ENCODE measurements at regions not wholly inside any gene's neighbourhood (a gene's known extent, or its start where the extent isn't known, plus 50 kb on each side); places are given as distances from the start of the nearest gene placed in this dataset.

DNA sequence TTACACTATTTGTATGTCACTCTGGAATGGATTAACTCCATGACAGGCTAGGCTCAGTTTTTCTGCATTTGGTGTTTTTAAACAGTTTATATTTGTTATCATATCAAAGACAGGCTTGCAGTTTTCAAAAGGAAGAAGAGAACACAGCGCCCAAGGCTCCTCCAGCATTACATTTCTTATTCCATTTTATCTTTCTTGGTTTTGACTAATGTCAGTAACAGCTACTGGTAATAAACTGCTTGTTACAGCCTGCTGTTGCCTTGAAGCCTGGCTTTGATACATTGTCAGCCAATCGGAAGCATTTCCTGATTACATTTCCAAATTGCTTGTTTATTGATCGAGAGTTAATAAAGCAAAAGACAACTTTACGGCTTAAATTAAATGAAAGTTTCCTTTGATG is 166.0 kb upstream of the MDFIC start:
- Histone ChIP-seq H3K4me1 (ENCODE audit: insufficient read depth, low read length) (no peaks in the 10 kb centered on the region), H3K27me3 (ENCODE audit: control insufficient read depth in 1 of 2, insufficient read depth in 2 of 2, low read length in 2 of 2) (no peaks in the 10 kb centered on the region), H3K9ac (ENCODE audit: low read length) (no peak overlapping the region), H3K27ac (ENCODE audit: low read depth, low read length) (no peak overlapping the region), H3K36me3 (ENCODE audit: insufficient read depth, low read length) (no peaks in the 10 kb centered on the region), H3K4me3 (ENCODE audit: low read depth in 1 of 2, low read length in 2 of 2) (no peak overlapping the region), H3K9me3 (ENCODE audit: low read length) (no peaks in the 10 kb centered on the region)

DNA sequence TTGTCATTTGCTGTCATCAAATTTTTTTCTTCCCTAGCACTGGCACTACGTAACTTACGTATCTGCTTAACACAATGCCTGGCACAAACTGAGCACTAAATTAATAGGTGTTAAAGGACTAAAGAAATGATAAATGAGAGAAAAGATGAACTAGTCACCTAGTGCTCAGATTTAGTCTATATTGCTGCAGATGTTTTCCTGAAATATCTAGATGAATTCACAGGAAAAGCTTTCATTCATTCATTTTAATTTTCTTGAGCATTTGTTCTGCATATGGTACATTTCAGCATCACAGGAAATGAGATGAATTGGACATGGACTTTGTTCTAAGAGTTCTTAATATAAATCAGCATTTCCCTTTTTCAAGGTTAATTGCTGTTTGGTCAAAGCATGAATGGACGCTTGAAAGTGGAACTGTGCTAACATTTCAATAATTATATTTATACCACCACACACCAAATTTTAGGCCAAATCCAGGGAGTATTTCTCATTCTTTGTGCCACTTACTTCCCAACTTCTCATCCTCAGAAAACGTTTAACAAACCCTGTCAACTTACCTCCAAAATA is 163.2 kb upstream of the MDFIC start:
- Histone ChIP-seq H3K4me1 (ENCODE audit: insufficient read depth, low read length) (no peaks in the 10 kb centered on the region), H3K27ac (ENCODE audit: low read depth, low read length) (no peak overlapping the region), H3K27me3 (ENCODE audit: control insufficient read depth in 1 of 2, insufficient read depth in 2 of 2, low read length in 2 of 2) (no peaks in the 10 kb centered on the region), H3K9ac (ENCODE audit: low read length) (no peak overlapping the region), H3K36me3 (ENCODE audit: insufficient read depth, low read length) (no peaks in the 10 kb centered on the region), H3K9me3 (ENCODE audit: low read length) (no peaks in the 10 kb centered on the region), H3K4me3 (ENCODE audit: low read depth in 1 of 2, low read length in 2 of 2) (no peak overlapping the region)

DNA sequence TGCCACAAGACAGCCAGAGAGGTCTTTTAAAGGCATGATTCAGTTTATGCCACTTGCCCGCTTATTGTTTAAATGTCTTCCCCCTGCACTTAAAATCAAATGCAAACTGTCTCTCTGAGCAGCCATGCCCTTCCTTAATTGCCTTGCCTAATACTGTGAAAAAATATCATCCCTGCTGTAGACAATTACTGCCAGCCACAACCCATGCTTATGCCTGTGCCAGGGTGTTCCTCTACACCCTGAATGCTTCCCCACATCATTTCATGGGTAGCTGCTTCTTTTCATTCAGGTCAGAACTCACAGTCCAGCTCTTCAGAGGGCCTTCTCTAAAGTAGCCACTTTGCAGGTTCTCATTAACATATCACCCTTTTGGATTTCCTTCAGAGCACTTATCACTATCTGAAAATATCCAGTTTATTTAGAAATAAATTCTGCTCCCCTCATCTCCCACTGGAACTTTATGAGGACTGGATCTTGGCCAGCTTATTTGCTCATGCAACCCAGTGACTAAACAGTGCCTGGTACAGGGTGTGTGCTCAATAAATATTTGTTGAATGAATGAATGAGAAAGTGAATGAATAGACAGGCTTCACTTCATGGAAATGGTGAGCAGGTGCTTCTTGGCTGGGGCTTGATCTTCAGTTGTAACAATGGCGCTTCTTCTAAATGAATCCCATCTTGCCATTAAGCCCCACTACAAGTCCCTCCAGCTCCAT is 162.4 kb upstream of the MDFIC start:
- Histone ChIP-seq H3K9ac (ENCODE audit: low read length) (no peak overlapping the region), H3K36me3 (ENCODE audit: insufficient read depth, low read length) (no peaks in the 10 kb centered on the region), H3K9me3 (ENCODE audit: low read length) (no peaks in the 10 kb centered on the region), H3K27me3 (ENCODE audit: control insufficient read depth in 1 of 2, insufficient read depth in 2 of 2, low read length in 2 of 2) (no peaks in the 10 kb centered on the region), H3K4me1 (ENCODE audit: insufficient read depth, low read length) (no peaks in the 10 kb centered on the region), H3K27ac (ENCODE audit: low read depth, low read length) (no peak overlapping the region), H3K4me3 (ENCODE audit: low read depth in 1 of 2, low read length in 2 of 2) (no peak overlapping the region)

DNA sequence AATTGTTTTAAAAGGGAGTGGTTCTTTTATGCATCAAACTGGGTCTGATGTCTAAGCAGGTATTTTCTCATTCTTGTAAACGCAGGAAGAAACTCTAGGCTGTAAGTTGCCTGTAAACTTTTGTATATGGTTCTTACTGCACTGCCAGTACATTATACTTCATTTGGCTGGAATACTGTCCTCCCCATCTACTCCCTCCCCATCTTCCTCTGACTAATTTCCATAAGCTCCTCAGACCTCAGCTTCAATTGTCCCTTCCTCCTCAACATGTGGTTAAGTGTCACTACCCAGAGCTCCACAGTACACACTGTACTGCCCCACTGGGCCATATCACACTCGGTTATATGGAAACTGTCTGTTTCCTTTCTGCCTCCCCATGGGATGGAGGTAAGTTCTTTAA is 161.4 kb upstream of the MDFIC start:
- H3K27ac ChIP-seq (ENCODE audit: low read depth, low read length): no peak overlapping the region
- no peaks in the 10 kb centered on the region for H3K36me3 ChIP-seq (ENCODE audit: insufficient read depth, low read length)
- H3K4me1 ChIP-seq (ENCODE audit: insufficient read depth, low read length): no peaks in the 10 kb centered on the region
- no peak overlapping the region for H3K9ac ChIP-seq (ENCODE audit: low read length)
- H3K27me3 ChIP-seq (ENCODE audit: control insufficient read depth in 1 of 2, insufficient read depth in 2 of 2, low read length in 2 of 2): no peaks in the 10 kb centered on the region
- no peaks in the 10 kb centered on the region for H3K9me3 ChIP-seq (ENCODE audit: low read length)
- no peak overlapping the region for H3K4me3 ChIP-seq (ENCODE audit: low read depth in 1 of 2, low read length in 2 of 2)

DNA sequence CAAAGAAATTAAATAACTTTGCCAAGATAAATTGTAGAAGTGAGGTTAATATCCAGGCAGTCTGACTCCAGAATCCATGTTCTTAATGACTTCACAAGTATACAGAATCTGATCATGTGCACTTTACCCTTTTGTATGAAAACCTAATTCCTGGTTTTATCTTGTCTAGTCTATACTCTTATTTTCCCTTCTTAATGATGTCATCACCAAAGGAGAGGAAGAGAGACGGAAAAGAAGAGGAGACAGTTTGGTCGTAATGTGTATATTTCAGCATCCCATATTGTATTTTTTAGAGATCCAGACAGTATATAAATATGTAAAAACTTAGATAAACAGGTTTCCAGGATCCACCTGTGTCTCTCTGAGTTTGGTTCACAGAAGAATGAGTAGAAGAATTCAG is 159.9 kb upstream of the MDFIC start:
- Histone ChIP-seq H3K4me1 (ENCODE audit: insufficient read depth, low read length) (no peaks in the 10 kb centered on the region), H3K9me3 (ENCODE audit: low read length) (no peaks in the 10 kb centered on the region), H3K9ac (ENCODE audit: low read length) (no peak overlapping the region), H3K27ac (ENCODE audit: low read depth, low read length) (no peak overlapping the region), H3K4me3 (ENCODE audit: low read depth in 1 of 2, low read length in 2 of 2) (no peak overlapping the region), H3K27me3 (ENCODE audit: control insufficient read depth in 1 of 2, insufficient read depth in 2 of 2, low read length in 2 of 2) (no peaks in the 10 kb centered on the region), H3K36me3 (ENCODE audit: insufficient read depth, low read length) (no peaks in the 10 kb centered on the region)

DNA sequence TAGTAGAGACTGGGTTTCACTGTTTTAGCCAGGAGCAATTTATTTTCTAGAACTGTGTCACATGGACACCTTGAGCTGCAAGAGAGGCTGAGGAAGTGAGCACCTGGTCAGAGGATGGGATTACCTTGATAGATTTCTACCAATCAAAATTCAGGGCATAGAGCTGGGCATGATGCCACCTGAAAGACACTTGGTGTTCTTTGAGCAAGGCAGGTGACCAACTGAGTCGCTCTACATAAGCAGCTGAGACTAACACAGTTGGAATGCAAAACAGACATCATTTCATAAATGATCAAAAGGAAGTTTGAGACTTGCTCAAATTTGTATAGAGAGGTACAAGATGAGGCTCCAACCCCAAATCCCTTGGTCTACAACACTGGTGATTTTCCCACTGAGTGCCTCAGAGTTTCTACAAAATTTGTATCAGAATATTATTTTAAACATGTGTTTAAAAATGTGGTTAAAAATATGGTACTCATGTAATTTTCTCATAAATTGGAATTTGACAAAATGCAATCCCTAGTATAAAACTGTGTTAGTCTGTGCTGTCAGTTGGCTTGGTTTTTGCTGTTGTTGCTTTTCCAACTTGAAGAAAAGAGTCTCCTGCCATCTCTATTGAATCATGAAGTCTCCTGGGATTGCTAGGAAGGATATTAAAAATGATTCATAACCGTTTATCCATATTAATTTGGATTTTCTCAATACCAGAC is 156.4 kb upstream of the MDFIC start:
- no peaks in the 10 kb centered on the region for H3K4me1 ChIP-seq (ENCODE audit: insufficient read depth, low read length)
- no peaks in the 10 kb centered on the region for H3K36me3 ChIP-seq (ENCODE audit: insufficient read depth, low read length)
- no peak overlapping the region for H3K9ac ChIP-seq (ENCODE audit: low read length)
- no peaks in the 10 kb centered on the region for H3K27me3 ChIP-seq (ENCODE audit: control insufficient read depth in 1 of 2, insufficient read depth in 2 of 2, low read length in 2 of 2)
- no peaks in the 10 kb centered on the region for H3K9me3 ChIP-seq (ENCODE audit: low read length)
- no peak overlapping the region for H3K27ac ChIP-seq (ENCODE audit: low read depth, low read length)
- no peak overlapping the region for H3K4me3 ChIP-seq (ENCODE audit: low read depth in 1 of 2, low read length in 2 of 2)

DNA sequence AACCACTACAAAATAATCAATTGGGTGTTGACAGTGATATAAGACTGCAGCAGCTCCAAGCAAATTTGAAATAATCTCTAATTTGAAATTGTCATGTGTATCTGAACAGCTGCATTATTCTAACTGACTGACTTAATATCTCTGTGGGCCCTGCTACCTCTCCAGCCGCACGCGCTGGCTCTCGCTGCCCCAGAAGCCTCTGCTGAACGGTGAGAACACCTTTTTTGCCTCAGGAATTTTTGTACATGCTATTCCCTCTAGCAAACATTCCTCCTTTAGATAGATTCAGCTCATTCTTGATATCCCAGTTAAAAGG is 155.9 kb upstream of the MDFIC start:
- no peak overlapping the region for H3K9ac ChIP-seq (ENCODE audit: low read length)
- no peaks in the 10 kb centered on the region for H3K4me1 ChIP-seq (ENCODE audit: insufficient read depth, low read length)
- H3K4me3 ChIP-seq (ENCODE audit: low read depth in 1 of 2, low read length in 2 of 2): no peak overlapping the region
- no peaks in the 10 kb centered on the region for H3K36me3 ChIP-seq (ENCODE audit: insufficient read depth, low read length)
- no peaks in the 10 kb centered on the region for H3K27me3 ChIP-seq (ENCODE audit: control insufficient read depth in 1 of 2, insufficient read depth in 2 of 2, low read length in 2 of 2)
- no peaks in the 10 kb centered on the region for H3K9me3 ChIP-seq (ENCODE audit: low read length)
- no peak overlapping the region for H3K27ac ChIP-seq (ENCODE audit: low read depth, low read length)

DNA sequence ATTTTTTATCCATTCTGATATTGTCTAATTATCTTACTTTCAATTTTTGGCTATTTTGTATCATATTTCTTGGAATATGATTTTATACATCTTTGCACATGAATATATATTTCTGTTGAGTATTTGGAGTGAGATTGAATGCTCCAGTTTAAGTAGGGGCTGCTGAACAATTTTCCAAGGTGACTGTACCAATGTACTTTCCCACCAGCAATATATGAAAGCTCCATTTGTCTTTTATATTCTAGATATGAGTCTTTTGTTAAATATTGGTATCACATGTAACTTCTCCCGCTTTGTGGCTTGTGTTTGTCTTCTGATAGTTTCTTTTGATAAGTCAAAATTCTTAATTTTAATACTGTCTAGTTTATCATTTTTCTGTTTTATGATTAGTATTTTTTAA is 144.6 kb upstream of the MDFIC start:
- no peaks in the 10 kb centered on the region for H3K36me3 ChIP-seq (ENCODE audit: insufficient read depth, low read length)
- H3K27me3 ChIP-seq (ENCODE audit: control insufficient read depth in 1 of 2, insufficient read depth in 2 of 2, low read length in 2 of 2): no peaks in the 10 kb centered on the region
- H3K9ac ChIP-seq (ENCODE audit: low read length): no peak overlapping the region
- no peaks in the 10 kb centered on the region for H3K9me3 ChIP-seq (ENCODE audit: low read length)
- no peaks in the 10 kb centered on the region for H3K4me1 ChIP-seq (ENCODE audit: insufficient read depth, low read length)
- no peak overlapping the region for H3K4me3 ChIP-seq (ENCODE audit: low read depth in 1 of 2, low read length in 2 of 2)
- no peak overlapping the region for H3K27ac ChIP-seq (ENCODE audit: low read depth, low read length)

DNA sequence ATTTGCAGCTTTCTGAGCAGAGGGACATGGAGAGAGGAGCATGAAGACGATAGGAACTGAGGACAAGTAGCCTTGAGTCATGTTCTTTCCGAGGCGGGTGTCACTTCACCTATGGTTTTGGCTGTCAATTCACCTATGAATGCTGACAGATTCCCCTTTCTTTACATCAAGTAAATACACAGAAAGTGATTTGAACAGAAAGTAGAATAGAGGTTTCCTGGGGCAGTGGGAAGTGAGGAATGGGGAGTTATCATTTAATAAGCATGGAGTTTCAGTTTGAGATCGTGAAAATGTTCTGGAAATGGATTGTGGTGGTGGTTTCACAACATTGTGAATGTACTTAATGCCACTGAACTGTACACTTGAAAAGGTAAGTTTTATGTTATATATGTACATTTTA is 138.4 kb upstream of the MDFIC start:
- no peak overlapping the region for H3K4me3 ChIP-seq (ENCODE audit: low read depth in 1 of 2, low read length in 2 of 2)
- no peak overlapping the region for H3K27ac ChIP-seq (ENCODE audit: low read depth, low read length)
- H3K27me3 ChIP-seq (ENCODE audit: control insufficient read depth in 1 of 2, insufficient read depth in 2 of 2, low read length in 2 of 2): no peaks in the 10 kb centered on the region
- no peaks in the 10 kb centered on the region for H3K4me1 ChIP-seq (ENCODE audit: insufficient read depth, low read length)
- no peaks in the 10 kb centered on the region for H3K36me3 ChIP-seq (ENCODE audit: insufficient read depth, low read length)
- no peaks in the 10 kb centered on the region for H3K9me3 ChIP-seq (ENCODE audit: low read length)
- no peak overlapping the region for H3K9ac ChIP-seq (ENCODE audit: low read length)

DNA sequence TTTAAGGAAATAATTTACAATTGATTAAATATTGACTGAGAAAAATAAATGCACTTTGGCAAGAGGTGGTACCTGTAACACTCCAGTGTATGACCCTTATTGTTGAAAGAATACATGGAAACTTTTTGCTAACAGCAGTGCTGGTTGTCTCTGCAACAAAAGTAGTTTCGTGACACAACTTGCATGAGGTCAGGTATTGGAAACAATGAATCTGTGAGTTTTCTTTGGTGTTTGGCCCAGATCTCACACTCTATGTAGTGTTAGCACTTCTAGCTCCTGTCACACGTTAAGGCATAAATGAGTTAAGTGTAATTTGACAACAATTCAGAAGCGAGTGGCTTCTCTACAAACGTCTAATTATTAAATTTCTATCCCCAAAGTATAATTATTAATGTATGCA is 137.7 kb upstream of the MDFIC start:
- H3K27me3 ChIP-seq (ENCODE audit: control insufficient read depth in 1 of 2, insufficient read depth in 2 of 2, low read length in 2 of 2): no peaks in the 10 kb centered on the region
- no peaks in the 10 kb centered on the region for H3K36me3 ChIP-seq (ENCODE audit: insufficient read depth, low read length)
- H3K4me3 ChIP-seq (ENCODE audit: low read depth in 1 of 2, low read length in 2 of 2): no peak overlapping the region
- H3K4me1 ChIP-seq (ENCODE audit: insufficient read depth, low read length): no peaks in the 10 kb centered on the region
- no peaks in the 10 kb centered on the region for H3K9me3 ChIP-seq (ENCODE audit: low read length)
- no peak overlapping the region for H3K9ac ChIP-seq (ENCODE audit: low read length)
- H3K27ac ChIP-seq (ENCODE audit: low read depth, low read length): no peak overlapping the region

DNA sequence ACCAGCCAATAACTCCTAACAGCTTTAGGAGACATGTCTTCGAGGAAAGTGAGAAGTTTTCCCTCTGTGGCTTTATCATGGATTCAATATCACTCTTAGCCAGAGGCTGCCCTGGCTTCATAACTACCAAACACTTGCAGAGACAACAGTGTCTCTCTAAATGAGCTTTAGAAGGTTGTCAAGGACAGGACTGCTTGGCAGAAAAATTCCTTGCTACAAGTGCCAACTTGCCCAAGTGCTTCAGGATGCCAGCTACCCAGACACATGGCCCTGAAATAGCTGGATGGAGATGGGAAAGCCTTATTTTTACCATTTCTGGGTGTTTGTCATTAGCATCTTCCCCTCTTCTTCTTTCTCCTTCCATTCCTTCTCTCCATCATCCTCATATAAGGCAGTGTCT is 137.1 kb upstream of the MDFIC start:
- H3K4me3 ChIP-seq (ENCODE audit: low read depth in 1 of 2, low read length in 2 of 2): no peak overlapping the region
- no peaks in the 10 kb centered on the region for H3K27me3 ChIP-seq (ENCODE audit: control insufficient read depth in 1 of 2, insufficient read depth in 2 of 2, low read length in 2 of 2)
- H3K9ac ChIP-seq (ENCODE audit: low read length): no peak overlapping the region
- no peaks in the 10 kb centered on the region for H3K36me3 ChIP-seq (ENCODE audit: insufficient read depth, low read length)
- no peak overlapping the region for H3K27ac ChIP-seq (ENCODE audit: low read depth, low read length)
- H3K4me1 ChIP-seq (ENCODE audit: insufficient read depth, low read length): no peaks in the 10 kb centered on the region
- no peaks in the 10 kb centered on the region for H3K9me3 ChIP-seq (ENCODE audit: low read length)

DNA sequence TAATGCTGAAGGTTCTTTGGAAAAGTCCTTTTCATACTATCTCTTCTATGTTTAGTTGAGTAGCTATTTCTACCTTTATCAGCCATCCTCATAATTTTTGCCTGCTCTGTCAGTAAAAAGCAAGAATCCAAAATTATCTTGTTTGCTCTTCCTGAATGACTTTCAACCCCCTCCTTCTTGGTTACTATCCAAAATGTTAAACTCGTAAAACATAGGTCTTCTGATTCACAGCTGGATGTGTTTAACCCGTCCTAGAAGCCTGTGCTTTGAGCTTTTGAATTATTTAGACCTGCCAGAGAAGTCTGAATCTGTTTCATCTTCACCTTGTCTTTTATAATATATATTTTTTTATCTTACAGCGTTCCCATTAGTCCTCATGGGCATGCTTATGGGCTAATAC is 136.4 kb upstream of the MDFIC start:
- Histone ChIP-seq H3K9me3 (ENCODE audit: low read length) (no peaks in the 10 kb centered on the region), H3K9ac (ENCODE audit: low read length) (no peak overlapping the region), H3K4me3 (ENCODE audit: low read depth in 1 of 2, low read length in 2 of 2) (no peak overlapping the region), H3K27me3 (ENCODE audit: control insufficient read depth in 1 of 2, insufficient read depth in 2 of 2, low read length in 2 of 2) (no peaks in the 10 kb centered on the region), H3K4me1 (ENCODE audit: insufficient read depth, low read length) (no peaks in the 10 kb centered on the region), H3K36me3 (ENCODE audit: insufficient read depth, low read length) (no peaks in the 10 kb centered on the region), H3K27ac (ENCODE audit: low read depth, low read length) (no peak overlapping the region)
